ENCODE measurements at regions not wholly inside any gene's neighbourhood (a gene's known extent, or its start where the extent isn't known, plus 50 kb on each side); places are given as distances from the start of the nearest gene placed in this dataset.

DNA sequence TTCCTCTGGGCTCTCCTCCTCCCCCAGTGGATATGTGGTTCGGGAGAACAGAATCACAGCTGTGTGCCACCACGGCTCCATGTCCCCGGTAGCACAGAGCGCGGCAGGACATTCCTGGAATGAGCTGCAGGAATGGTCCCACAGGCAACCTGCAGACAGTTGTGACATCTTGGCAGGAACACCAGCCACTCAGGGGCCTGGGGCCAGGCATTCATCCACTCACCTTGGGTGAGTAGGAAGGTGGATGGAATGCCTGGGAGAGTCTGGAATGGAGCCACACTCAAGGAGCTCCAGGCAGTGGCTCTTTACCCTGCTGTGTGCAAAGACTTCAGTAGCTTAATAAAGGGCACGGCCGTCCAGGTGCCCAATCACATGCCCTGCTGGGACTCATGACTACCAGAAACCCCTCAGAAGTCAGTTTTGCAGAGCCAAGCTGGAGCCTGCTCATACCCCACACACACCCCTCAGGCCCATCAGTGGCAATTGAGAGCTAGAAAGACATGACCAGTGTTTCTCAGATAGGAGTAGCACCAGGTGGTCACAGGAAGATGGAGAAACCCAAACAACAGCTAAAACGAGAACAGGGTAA, 117.3 kb upstream of the PRR20G start:
- in situ Hi-C loops (cut with HindIII; ENCODE audit: low pct_unique_long_range_greater_than_20kb, low sequenced_read_pairs) = no loop called here
- peak; percentile 41 to 71 for DNase-seq (ENCODE audit: low read depth in 1 of 2, low spot score in 1 of 2)
- TF ChIP-seq JUND (IDR thresholded peaks at IDR 0.05; ENCODE audit: low read depth) = no peak

DNA sequence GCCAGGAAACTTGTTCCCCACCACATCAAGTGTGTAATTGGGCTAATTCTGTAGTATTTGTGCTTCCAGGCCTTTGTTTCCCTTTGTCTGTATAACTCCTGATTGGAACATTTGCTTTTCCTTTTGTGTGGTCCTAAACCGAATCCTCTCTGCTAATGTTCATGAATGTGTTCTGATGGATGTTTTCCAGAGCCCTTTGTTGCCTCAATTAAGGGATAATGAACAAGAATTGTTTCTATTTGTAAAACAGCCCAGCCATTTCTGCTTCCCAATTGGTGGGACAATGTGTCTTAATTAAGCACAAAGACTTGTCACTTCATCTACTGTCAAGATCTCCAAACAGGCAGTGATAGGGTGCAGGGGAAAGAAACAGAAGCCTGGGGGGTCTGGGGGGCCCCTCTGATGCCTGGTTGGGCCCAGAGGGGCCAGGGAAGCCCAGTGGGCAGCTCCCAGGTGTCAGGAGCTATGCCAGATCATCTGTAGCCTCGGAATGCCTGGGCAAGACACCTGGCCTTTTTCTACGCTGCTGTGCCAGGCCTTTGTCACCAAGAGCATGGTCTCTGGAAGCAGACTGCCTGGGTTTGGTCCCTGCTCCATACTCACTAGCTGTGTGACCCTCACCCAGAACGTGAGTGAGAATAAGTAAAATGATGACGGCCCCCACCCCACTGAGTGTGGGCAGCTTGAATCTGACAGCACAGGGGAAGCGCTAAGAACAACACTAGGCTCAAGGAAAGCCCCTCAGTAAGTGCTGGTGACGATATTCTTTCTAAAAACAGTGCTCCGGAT, 116.6 kb upstream of the PRR20G start:
- in situ Hi-C loops (cut with HindIII; ENCODE audit: low pct_unique_long_range_greater_than_20kb, low sequenced_read_pairs) = no loop called here
- no peak for DNase-seq (ENCODE audit: low read depth in 1 of 2, low spot score in 1 of 2)
- no peak for TF ChIP-seq JUND (IDR thresholded peaks at IDR 0.05; ENCODE audit: low read depth)

DNA sequence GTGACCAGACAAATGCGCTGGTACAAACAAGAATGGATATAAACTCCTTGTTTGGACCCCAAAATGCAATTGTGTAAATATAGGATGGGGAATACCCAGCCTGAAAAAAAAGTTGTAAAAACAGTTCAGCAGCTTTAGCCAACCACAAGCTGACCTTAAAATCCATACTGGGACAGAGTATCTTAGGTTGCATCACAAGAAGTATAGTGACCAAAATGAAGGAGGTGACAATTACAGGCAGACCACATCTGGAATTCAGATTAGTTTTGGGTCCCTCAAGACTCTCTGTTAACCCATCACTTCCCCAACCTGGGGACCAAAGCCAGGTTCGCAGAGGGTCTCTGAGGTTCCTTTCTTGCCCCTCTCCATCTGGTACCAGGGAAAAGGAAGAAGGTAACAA, 115.9 kb upstream of the PRR20G start:
- DNase-seq (ENCODE audit: low read depth in 1 of 2, low spot score in 1 of 2) = no peak
- in situ Hi-C loops (cut with HindIII; ENCODE audit: low pct_unique_long_range_greater_than_20kb, low sequenced_read_pairs) = no loop called here
- TF ChIP-seq JUND (IDR thresholded peaks at IDR 0.05; ENCODE audit: low read depth) = no peak

- peak in 1 of 2 experiments; percentile 22 for DNase-seq (ENCODE audit: low read depth in 1 of 2, low spot score in 1 of 2)
- no peak for TF ChIP-seq JUND (IDR thresholded peaks at IDR 0.05; ENCODE audit: low read depth)
- in situ Hi-C loops (cut with HindIII; ENCODE audit: low pct_unique_long_range_greater_than_20kb, low sequenced_read_pairs) = no loop called here
Measured at GRCh38 chr3:127399154-127399553, 111.3 kb upstream of the PRR20G start.

- no peak for DNase-seq (ENCODE audit: low read depth in 1 of 2, low spot score in 1 of 2)
- TF ChIP-seq JUND (IDR thresholded peaks at IDR 0.05; ENCODE audit: low read depth) = no peak
- in situ Hi-C loops (cut with HindIII; ENCODE audit: low pct_unique_long_range_greater_than_20kb, low sequenced_read_pairs) = no loop called here
Measured at GRCh38 chr3:127396473-127396872, 108.6 kb upstream of the PRR20G start.

- in situ Hi-C loops (cut with HindIII; ENCODE audit: low pct_unique_long_range_greater_than_20kb, low sequenced_read_pairs) = no loop called here
- DNase-seq (ENCODE audit: low read depth in 1 of 2, low spot score in 1 of 2) = peak in 1 of 2 experiments; percentile 29
- TF ChIP-seq JUND (IDR thresholded peaks at IDR 0.05; ENCODE audit: low read depth) = no peak
Measured at GRCh38 chr3:127395663-127396355, 108.0 kb upstream of the PRR20G start.

DNA sequence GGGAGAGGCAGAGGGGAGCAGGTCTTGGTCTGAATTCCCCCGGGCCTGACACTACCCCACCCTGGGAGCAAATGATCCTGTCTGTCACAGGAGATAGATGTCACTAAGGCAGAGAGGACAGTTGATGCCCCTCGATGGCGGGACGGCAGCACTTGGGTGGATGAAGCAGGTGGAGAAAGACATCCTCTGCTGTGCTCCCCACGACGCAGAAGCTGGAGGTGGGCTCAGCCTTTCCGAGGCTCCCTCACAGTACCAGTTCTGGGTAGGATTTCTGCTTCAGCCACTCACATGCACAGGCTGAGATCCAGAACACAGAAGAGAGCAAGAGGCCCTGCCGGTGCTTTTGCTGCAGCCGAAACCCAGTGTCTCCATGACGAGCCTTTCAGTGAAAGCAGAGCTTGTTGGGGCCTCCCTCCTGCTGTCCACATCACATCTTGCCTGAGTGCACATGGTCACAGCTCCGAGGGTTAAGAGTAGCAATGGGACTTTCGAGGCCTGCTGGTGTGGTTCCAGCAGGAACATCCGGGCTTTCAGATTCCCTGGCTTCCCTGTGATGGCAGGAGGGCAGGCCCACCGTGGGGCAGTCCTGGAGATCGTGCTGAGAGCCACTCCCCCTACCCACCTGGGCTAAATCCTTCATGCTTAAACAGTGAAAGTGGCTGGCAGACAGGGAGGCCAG, 107.3 kb upstream of the PRR20G start:
- DNase-seq (ENCODE audit: low read depth in 1 of 2, low spot score in 1 of 2) = no peak
- no peak for TF ChIP-seq JUND (IDR thresholded peaks at IDR 0.05; ENCODE audit: low read depth)
- in situ Hi-C loops (cut with HindIII; ENCODE audit: low pct_unique_long_range_greater_than_20kb, low sequenced_read_pairs) = no loop called here

DNA sequence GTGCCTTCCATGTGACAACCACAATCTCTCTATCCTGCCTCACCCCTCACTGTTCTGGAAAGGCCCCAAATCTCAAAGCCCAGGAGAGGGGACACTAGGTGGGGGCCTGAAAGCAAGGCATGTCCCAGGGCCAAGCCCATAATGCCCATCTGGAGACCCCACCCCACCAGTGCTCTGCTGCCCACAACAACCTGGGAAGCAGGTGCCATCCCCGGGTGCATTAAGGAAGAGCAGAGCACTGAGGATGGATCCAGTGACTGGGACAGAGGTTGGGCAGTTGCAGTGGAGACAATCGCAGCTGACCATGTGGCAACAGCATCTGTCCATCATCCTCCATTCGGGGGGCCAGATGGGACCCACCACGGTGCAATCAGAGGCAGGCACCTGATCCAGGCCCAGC, 106.2 kb upstream of the PRR20G start:
- TF ChIP-seq JUND (IDR thresholded peaks at IDR 0.05; ENCODE audit: low read depth) = no peak
- DNase-seq (ENCODE audit: low read depth in 1 of 2, low spot score in 1 of 2) = no peak
- in situ Hi-C loops (cut with HindIII; ENCODE audit: low pct_unique_long_range_greater_than_20kb, low sequenced_read_pairs) = no loop called here

DNA sequence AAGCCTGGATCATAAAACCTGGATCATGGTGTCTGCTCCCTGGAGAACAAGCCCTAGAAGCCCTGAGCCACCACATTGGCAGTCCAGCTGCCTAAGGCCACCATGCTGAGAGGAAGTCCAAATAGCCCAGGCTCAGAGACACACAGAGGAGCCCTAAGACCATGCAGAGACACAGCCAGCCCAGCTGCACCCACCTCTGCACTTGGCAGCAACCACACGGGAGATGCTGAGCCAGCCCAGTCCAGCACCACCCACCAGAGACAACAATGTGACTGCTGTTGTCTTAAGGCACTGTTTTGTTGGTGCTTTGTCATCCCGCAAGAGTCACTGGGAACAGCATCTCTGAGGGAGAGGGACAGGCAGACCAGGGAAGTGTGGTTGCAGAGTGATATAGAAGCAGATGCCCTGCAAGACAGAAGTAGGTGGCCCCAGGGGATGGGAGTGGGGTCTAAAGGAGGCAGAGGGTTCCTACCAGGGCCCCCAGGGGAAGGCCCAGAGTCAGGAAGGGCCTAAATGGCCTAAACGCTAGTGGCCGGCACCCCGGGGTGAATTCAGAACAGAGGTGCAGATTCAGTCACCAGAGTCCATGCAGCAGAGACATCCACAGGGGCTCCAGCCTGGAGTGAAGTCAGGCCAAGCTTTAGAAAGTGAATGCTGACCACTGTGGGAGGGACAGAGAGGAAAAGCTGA, 105.4 kb upstream of the PRR20G start:
- in situ Hi-C loops (cut with HindIII; ENCODE audit: low pct_unique_long_range_greater_than_20kb, low sequenced_read_pairs) = no loop called here
- TF ChIP-seq JUND (IDR thresholded peaks at IDR 0.05; ENCODE audit: low read depth) = no peak
- no peak for DNase-seq (ENCODE audit: low read depth in 1 of 2, low spot score in 1 of 2)

DNA sequence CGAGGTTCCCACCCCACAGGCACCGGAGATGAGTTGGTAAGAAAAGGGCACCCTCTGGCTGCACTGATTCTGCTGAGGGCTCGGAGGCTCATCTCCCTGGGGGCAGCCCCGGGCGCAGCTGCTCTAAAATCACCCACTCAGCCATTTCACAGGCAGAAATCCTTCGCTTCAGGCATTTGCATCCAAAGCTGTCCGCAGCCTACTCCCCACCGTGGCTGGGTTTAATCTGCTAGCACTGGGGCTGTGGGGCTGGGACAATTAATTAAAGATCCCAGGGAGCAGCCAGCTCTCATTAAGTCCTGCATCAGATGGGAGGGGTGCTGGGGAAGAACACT, 104.3 kb upstream of the PRR20G start:
- in situ Hi-C loops (cut with HindIII; ENCODE audit: low pct_unique_long_range_greater_than_20kb, low sequenced_read_pairs) = no loop called here
- DNase-seq (ENCODE audit: low read depth in 1 of 2, low spot score in 1 of 2) = no peak
- no peak for TF ChIP-seq JUND (IDR thresholded peaks at IDR 0.05; ENCODE audit: low read depth)

DNA sequence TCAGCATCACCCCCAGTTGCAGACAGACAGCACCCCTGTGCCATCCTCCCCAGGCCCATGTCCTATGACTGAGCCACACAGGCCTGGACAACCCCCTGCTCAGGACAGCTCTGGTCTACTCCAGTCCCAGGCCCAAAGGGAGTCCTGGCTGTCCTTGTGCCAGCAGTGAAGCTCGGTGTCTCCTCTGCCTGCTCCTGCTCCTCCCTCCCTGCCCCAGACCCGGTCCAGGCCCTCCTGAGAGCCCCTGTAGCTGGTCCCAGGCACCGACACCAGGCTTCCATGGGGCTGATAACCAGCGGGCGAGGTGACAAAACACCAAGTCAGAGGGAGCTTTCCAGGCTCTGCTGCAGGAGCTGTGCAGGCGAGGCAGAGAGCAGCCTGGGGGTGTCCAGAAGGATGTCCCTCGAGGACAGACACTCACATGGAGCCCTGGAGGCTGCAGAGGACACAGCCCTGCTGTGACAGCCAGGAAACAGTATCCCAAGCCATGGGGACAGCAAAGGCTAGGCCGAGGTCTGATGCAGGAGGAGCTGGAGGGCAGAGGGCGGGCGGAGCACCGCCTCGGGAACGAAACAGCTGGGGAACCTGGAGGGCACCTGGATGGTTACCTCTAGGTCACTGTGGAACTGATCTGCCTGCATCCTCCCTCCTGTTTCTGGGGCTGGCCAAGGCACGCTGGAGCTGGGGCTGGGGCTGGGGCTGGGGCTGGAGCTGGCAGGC, 103.8 kb upstream of the PRR20G start:
- in situ Hi-C loops (cut with HindIII; ENCODE audit: low pct_unique_long_range_greater_than_20kb, low sequenced_read_pairs) = no loop called here
- no peak for TF ChIP-seq JUND (IDR thresholded peaks at IDR 0.05; ENCODE audit: low read depth)
- no peak for DNase-seq (ENCODE audit: low read depth in 1 of 2, low spot score in 1 of 2)
